ENCODE measurements at regions not wholly inside any gene's neighbourhood (a gene's known extent, or its start where the extent isn't known, plus 50 kb on each side); places are given as distances from the start of the nearest gene placed in this dataset.

DNA sequence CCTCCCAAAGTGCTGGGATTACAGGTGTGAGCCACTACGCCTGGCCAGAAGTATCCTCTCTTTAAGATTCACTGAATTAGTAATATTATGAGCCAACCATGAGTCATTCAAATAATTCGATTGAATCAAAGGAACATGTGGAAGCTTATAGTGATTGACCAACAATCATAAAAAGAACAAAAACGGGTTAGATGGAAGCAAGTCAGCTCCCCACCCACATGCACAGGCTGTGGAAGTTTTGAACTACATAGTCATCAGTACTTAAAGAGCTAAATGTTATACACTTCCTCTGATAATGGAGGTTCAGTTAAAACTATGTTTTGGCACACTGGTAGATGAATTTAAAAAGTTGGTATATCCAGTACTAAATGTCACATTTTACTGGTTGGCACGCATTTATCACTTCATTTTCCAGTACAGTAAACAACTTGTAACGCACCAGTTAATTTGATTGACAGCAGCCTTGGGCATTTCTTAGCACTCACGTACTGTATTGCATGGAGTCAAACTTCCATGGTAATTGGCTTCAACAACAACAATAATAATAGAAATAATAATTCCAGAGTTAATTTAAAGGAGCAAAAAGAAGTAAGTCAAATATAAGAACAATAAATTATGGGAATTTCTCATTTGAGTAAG is 1107.3 kb upstream of the MAP3K7 start:
- Histone ChIP-seq H3K36me3 (ENCODE audit: control insufficient read depth, insufficient read depth, low read length) (no peaks in the 10 kb centered on the region), H3K9ac (ENCODE audit: insufficient read depth, low read length) (no peak overlapping the region), H3K27me3 (ENCODE audit: control insufficient read depth, insufficient read depth, low read length) (no peaks in the 10 kb centered on the region), H3K9me3 (ENCODE audit: control insufficient read depth, insufficient read depth, low read depth, low read length) (no peaks in the 10 kb centered on the region), H3K4me3 (replicated peaks in 1 of 4; ENCODE audit: control extremely low read depth in 1 of 4, insufficient read depth in 1 of 4, low read depth in 3 of 4, low read length in 4 of 4) (no peak overlapping the region), H3K27ac (ENCODE audit: insufficient read depth, low read length) (no peak overlapping the region), H2AFZ (ENCODE audit: low read length) (no peak overlapping the region), H3K4me1 (ENCODE audit: control insufficient read depth, extremely low read depth, insufficient read depth, low read length) (no peaks in the 10 kb centered on the region), H3K4me2 (ENCODE audit: extremely low read depth, insufficient read depth, low read length) (no peak overlapping the region), H4K20me1 (ENCODE audit: control insufficient read depth, extremely low read depth, insufficient read depth, low read length) (no peaks in the 10 kb centered on the region), H3K79me2 (ENCODE audit: control insufficient read depth, insufficient read depth, low read length) (no peaks in the 10 kb centered on the region)
- DNase-seq (ENCODE audit: low read depth in 2 of 2): peak; percentile 2 to 50
- TF ChIP-seq EZH2 (IDR thresholded peaks at IDR 0.05; ENCODE audit: low read length, missing control alignments): no peak
- TF ChIP-seq, protein P1, sequence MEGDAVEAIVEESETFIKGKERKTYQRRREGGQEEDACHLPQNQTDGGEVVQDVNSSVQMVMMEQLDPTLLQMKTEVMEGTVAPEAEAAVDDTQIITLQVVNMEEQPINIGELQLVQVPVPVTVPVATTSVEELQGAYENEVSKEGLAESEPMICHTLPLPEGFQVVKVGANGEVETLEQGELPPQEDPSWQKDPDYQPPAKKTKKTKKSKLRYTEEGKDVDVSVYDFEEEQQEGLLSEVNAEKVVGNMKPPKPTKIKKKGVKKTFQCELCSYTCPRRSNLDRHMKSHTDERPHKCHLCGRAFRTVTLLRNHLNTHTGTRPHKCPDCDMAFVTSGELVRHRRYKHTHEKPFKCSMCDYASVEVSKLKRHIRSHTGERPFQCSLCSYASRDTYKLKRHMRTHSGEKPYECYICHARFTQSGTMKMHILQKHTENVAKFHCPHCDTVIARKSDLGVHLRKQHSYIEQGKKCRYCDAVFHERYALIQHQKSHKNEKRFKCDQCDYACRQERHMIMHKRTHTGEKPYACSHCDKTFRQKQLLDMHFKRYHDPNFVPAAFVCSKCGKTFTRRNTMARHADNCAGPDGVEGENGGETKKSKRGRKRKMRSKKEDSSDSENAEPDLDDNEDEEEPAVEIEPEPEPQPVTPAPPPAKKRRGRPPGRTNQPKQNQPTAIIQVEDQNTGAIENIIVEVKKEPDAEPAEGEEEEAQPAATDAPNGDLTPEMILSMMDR (conservative IDR thresholded peaks at IDR 0.05 in 1 of 2, IDR thresholded peaks at IDR 0.05 in 1 of 2; ENCODE audit: low read depth in 1 of 2, low read length in 2 of 2): no peak

DNA sequence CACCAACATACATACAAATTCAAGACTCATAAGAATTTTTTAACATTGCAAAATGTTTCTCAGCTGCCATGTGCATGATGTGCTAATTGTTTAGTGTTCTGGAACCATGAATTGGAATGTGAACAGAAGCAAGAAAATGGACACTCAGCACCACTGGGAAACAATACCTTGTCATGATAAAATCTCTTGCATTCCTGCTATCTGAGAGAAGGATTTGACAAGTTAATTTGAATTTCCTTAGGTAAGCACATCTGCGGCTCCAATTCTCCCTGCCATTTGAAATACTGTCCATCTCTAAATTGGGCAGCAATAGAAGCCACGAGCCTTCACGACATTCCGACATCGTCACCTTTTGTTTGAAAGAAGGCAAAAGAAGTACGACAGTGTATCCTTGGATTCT is 1104.6 kb upstream of the MAP3K7 start:
- Histone ChIP-seq H2AFZ (ENCODE audit: low read length) (no peak overlapping the region), H3K4me2 (ENCODE audit: extremely low read depth, insufficient read depth, low read length) (no peak overlapping the region), H3K4me1 (ENCODE audit: control insufficient read depth, extremely low read depth, insufficient read depth, low read length) (no peaks in the 10 kb centered on the region), H3K79me2 (ENCODE audit: control insufficient read depth, insufficient read depth, low read length) (no peaks in the 10 kb centered on the region), H3K36me3 (ENCODE audit: control insufficient read depth, insufficient read depth, low read length) (no peaks in the 10 kb centered on the region), H3K9me3 (ENCODE audit: control insufficient read depth, insufficient read depth, low read depth, low read length) (no peaks in the 10 kb centered on the region), H3K27me3 (ENCODE audit: control insufficient read depth, insufficient read depth, low read length) (no peaks in the 10 kb centered on the region), H3K4me3 (replicated peaks in 1 of 4; ENCODE audit: control extremely low read depth in 1 of 4, insufficient read depth in 1 of 4, low read depth in 3 of 4, low read length in 4 of 4) (no peak overlapping the region), H3K27ac (ENCODE audit: insufficient read depth, low read length) (no peak overlapping the region), H4K20me1 (ENCODE audit: control insufficient read depth, extremely low read depth, insufficient read depth, low read length) (no peaks in the 10 kb centered on the region), H3K9ac (ENCODE audit: insufficient read depth, low read length) (no peak overlapping the region)
- TF ChIP-seq, protein P1 (conservative IDR thresholded peaks at IDR 0.05 in 1 of 2, IDR thresholded peaks at IDR 0.05 in 1 of 2; ENCODE audit: low read depth in 1 of 2, low read length in 2 of 2): no peak
- TF ChIP-seq EZH2 (IDR thresholded peaks at IDR 0.05; ENCODE audit: low read length, missing control alignments): no peak
- no peak for DNase-seq (ENCODE audit: low read depth in 2 of 2)

DNA sequence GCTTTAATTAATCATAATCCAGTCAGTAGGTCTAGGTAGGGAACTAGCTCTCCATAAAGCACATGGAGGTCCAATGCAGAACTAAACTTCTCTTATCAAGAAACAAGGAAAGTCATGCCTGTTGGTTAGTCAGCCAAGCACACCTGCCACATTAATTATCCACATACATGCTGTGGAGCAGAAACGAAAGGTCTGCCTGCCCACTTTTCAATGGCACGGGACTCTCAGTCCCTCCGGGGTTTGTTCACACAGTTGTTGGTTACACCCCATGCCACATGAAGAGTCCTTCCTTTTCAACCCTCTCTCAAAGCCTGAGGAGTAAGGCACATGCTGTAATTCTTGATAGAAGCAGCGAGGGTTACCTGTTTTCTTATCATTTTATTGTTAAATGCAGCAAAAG is 1096.4 kb upstream of the MAP3K7 start:
- DNase-seq (ENCODE audit: low read depth in 2 of 2): no peak
- H3K27ac ChIP-seq (ENCODE audit: insufficient read depth, low read length): no peak overlapping the region
- H3K27me3 ChIP-seq (ENCODE audit: control insufficient read depth, insufficient read depth, low read length): no peaks in the 10 kb centered on the region
- TF ChIP-seq, protein P1 (conservative IDR thresholded peaks at IDR 0.05 in 1 of 2, IDR thresholded peaks at IDR 0.05 in 1 of 2; ENCODE audit: low read depth in 1 of 2, low read length in 2 of 2): no peak
- no peak for TF ChIP-seq EZH2 (IDR thresholded peaks at IDR 0.05; ENCODE audit: low read length, missing control alignments)
- H3K4me3 ChIP-seq (replicated peaks in 1 of 4; ENCODE audit: control extremely low read depth in 1 of 4, insufficient read depth in 1 of 4, low read depth in 3 of 4, low read length in 4 of 4): no peak overlapping the region
- no peaks in the 10 kb centered on the region for H3K9me3 ChIP-seq (ENCODE audit: control insufficient read depth, insufficient read depth, low read depth, low read length)
- no peaks in the 10 kb centered on the region for H3K36me3 ChIP-seq (ENCODE audit: control insufficient read depth, insufficient read depth, low read length)
- no peak overlapping the region for H3K9ac ChIP-seq (ENCODE audit: insufficient read depth, low read length)
- no peaks in the 10 kb centered on the region for H3K79me2 ChIP-seq (ENCODE audit: control insufficient read depth, insufficient read depth, low read length)
- no peak overlapping the region for H3K4me2 ChIP-seq (ENCODE audit: extremely low read depth, insufficient read depth, low read length)
- no peaks in the 10 kb centered on the region for H4K20me1 ChIP-seq (ENCODE audit: control insufficient read depth, extremely low read depth, insufficient read depth, low read length)
- no peaks in the 10 kb centered on the region for H3K4me1 ChIP-seq (ENCODE audit: control insufficient read depth, extremely low read depth, insufficient read depth, low read length)
- no peak overlapping the region for H2AFZ ChIP-seq (ENCODE audit: low read length)

Data from fibroblast of lung (primary cell).